T-helper 1 cell treated with Interleukin-12 subunit alpha and Interleukin-12 subunit beta and Interleukin-4 antibody, amounts not matched to agents 30 μg/mL and 1 μg/mL, for 36 hours (primary cell): ENCODE measurements at regions not wholly inside any gene's neighbourhood (a gene's known extent, or its start where the extent isn't known, plus 50 kb on each side); places are given as distances from the start of the nearest gene placed in this dataset.

Experiments
- H3K27ac Mint-ChIP-seq: one replicate; pipeline ENCODE4 v1.8.0; 2021; ENCODE audit warnings: mild to moderate bottlenecking, mixed read lengths
- H3K27me3 Mint-ChIP-seq: one replicate; pipeline ENCODE4 v1.8.0; 2021; ENCODE audit warnings: low read depth, mixed read lengths
- H3K36me3 Mint-ChIP-seq: one replicate; pipeline ENCODE4 v1.8.0; 2021; ENCODE audit warnings: low read depth, mixed read lengths
- H3K4me1 Mint-ChIP-seq: one replicate; pipeline ENCODE4 v1.8.0; 2021; ENCODE audit warnings: low read depth, mixed read lengths
- H3K4me3 Mint-ChIP-seq: one replicate; pipeline ENCODE4 v1.8.0; 2021; ENCODE audit warnings: mild to moderate bottlenecking, moderate library complexity, mixed read lengths
- H3K9me3 Mint-ChIP-seq: one replicate; pipeline ENCODE4 v1.8.0; 2021; ENCODE audit warnings: mixed read lengths

DNA sequence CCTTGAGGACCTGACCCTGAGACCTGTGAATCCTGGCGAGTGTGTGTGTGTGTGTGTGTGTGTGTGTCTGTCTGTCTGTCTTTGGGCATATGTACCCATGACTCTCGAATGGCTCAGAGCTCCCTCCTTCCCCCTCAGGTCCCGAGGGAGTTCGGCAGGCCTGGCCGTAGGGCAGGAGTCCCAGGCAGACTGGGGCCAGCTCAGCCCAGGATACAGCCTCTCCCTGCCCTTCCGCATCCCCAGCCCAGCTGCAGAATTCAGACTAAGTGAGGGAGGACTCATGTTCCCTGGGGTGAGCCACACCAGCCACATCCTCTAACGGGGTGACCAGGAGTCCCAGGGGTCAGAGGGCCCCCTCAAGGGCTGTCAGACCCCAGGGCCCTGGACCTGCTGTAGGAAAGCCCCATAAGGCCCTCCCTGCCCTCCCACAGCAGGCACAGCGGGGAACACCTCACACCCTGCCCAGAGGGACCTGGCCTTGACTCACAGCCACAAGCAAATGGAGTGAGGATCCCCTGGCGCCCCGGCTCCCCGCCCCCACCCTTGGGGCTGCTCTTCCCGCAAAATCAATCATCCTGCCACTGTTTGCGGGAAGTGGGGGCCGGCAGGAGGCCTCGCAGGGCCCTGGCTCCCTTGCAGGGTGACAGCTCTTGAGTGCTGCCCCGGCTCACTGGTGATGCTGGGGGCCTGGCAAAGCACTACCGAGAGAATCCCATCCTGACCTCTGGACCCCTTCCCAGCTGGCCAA, 101.7 kb upstream of the CASZ1 start:
- Mint-ChIP-seq H3K4me3 (no peak overlapping the region), H3K4me1 (no peaks in the 10 kb centered on the region), H3K27ac (no peak overlapping the region), H3K9me3 (no peaks in the 10 kb centered on the region), H3K27me3 (peaks cover 12% of the 10 kb centered on the region), H3K36me3 (no peaks in the 10 kb centered on the region)

DNA sequence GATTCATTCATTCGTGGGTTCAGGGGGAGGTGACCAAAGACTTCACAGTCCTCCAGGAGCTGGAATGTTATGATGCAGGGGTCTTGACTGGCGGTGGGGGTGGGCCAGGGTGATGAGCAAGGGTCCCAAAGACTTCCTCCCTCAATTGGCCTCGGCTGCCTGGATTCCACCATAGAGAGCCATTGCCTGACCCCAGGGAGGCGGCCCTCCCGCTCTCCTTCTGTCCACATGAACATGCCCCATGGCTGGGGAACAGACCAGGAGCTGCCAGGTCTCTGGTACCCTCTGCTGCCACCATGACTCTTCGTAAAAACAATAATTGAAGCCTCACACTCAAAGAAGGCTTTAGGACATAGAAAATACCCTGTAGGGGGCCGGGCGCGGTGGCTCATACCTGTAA, 102.5 kb upstream of the CASZ1 start:
- Mint-ChIP-seq H3K27ac (no peak overlapping the region), H3K27me3 (peaks cover 12% of the 10 kb centered on the region), H3K9me3 (no peaks in the 10 kb centered on the region), H3K4me1 (no peaks in the 10 kb centered on the region), H3K4me3 (no peak overlapping the region), H3K36me3 (no peaks in the 10 kb centered on the region)

- H3K27ac Mint-ChIP-seq = no peak overlapping the region
- peaks cover 12% of the 10 kb centered on the region for H3K27me3 Mint-ChIP-seq
- H3K4me1 Mint-ChIP-seq = no peaks in the 10 kb centered on the region
- no peaks in the 10 kb centered on the region for H3K36me3 Mint-ChIP-seq
- no peaks in the 10 kb centered on the region for H3K9me3 Mint-ChIP-seq
- no peak overlapping the region for H3K4me3 Mint-ChIP-seq
These were observed 103.2 kb upstream of the CASZ1 start for GRCh38 chr1:10899490-10900250.

- Mint-ChIP-seq H3K4me3 (no peak overlapping the region), H3K4me1 (peaks cover 2% of the 10 kb centered on the region), H3K36me3 (no peaks in the 10 kb centered on the region), H3K27ac (no peak overlapping the region), H3K9me3 (no peaks in the 10 kb centered on the region), H3K27me3 (peaks cover 12% of the 10 kb centered on the region)
These were observed 103.8 kb upstream of the CASZ1 start for GRCh38 chr1:10900251-10900651.

DNA sequence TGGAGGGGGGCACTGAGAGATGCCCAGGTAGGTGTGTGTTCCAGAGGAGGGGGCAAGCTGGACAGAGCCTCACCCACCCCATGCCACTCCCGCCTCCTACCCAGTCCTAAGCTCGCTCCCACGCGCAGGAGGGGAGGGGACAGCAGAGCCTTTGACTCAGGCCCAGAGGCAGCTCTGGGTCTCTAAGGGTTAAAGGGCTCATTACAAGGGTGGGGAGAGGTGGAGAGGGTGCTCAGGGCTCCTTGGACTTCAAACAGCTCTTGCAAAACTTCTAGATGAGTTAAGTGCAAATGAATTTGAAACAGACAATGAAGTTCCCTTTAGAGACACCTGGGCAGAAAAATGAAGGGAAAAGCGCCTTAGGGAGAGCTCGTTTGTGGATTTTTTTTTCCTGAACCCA, 104.2 kb upstream of the CASZ1 start:
- Mint-ChIP-seq H3K27me3 (peaks cover 12% of the 10 kb centered on the region), H3K4me1 (peaks cover 2% of the 10 kb centered on the region), H3K27ac (no peak overlapping the region), H3K4me3 (no peak overlapping the region), H3K9me3 (no peaks in the 10 kb centered on the region), H3K36me3 (no peaks in the 10 kb centered on the region)

DNA sequence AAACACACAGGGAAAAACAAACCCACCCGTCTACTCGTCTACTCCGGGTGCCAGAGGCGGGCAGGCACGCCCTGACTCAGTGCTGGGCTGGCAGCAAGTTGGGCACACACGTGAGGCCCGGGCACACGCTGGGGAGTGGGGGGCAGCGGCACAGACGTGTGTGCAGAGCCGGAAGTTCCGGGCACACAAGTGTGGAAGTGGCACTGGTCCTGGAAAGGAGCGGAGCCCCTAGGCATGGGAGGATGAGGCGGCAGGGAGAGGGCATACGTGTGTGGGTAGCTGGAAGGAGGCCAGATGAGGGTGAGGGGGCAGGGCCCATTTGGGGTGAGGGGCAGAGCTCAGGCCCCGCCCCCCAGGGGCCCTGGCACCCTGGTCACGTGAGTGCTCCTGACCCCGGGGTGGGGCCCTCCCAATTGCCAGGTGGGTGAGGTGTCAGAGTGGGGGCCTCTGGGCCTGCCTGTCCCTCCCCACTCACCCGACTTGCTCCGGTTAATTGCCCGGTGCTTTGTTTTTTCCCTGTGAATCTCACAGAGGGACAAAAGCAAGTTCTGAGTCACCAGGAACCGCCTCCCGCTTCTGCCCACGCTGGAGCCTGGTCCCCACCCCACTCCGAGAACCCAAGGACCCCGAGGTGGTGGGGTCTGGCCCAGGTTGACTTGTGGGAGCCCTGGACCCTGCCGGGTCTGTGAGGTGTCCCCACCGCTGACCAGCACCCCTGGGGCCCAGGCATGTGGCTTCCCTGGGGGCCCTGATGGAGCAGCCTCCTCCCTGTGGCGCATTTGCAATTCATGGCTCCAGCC, 104.8 kb upstream of the CASZ1 start:
- Mint-ChIP-seq H3K27me3 (peaks cover 11% of the 10 kb centered on the region), H3K36me3 (no peaks in the 10 kb centered on the region), H3K4me3 (no peak overlapping the region), H3K4me1 (peaks cover 2% of the 10 kb centered on the region), H3K27ac (no peak overlapping the region), H3K9me3 (no peaks in the 10 kb centered on the region)

- Mint-ChIP-seq H3K27ac (no peak overlapping the region), H3K36me3 (no peaks in the 10 kb centered on the region), H3K4me3 (no peak overlapping the region), H3K4me1 (peaks cover 2% of the 10 kb centered on the region), H3K9me3 (no peaks in the 10 kb centered on the region), H3K27me3 (peaks cover 13% of the 10 kb centered on the region)
These were observed 105.7 kb upstream of the CASZ1 start for GRCh38 chr1:10901891-10902805.

DNA sequence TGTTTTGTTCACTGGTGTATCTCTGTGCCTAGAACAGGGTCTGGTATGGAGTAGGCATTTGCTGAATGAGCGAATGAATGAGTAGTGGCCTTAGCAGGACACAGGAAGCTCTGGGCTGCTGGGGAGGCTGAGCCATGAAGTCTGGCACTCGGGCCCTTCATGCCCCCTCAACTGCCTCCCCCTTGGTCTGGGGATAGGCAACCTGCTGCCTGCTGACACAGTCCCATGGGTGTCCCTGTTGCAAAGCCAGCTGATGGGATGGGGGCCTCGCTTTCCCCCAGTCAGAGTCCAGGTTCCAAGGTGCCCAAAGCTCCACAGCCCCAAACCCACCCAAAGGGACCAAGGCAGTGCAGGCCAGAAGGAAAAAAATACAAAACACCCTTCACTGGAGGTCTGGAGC, 107.0 kb upstream of the CASZ1 start:
- H3K9me3 Mint-ChIP-seq = no peaks in the 10 kb centered on the region
- H3K4me3 Mint-ChIP-seq = no peak overlapping the region
- H3K27ac Mint-ChIP-seq = no peak overlapping the region
- peaks cover 14% of the 10 kb centered on the region for H3K27me3 Mint-ChIP-seq
- no peaks in the 10 kb centered on the region for H3K36me3 Mint-ChIP-seq
- H3K4me1 Mint-ChIP-seq = peaks cover 2% of the 10 kb centered on the region

GRCh38 chr1:10903821-10904220, 107.4 kb upstream of the CASZ1 start:
- Mint-ChIP-seq H3K27me3 (peaks cover 13% of the 10 kb centered on the region), H3K4me1 (peaks cover 2% of the 10 kb centered on the region), H3K9me3 (no peaks in the 10 kb centered on the region), H3K36me3 (no peaks in the 10 kb centered on the region), H3K27ac (no peak overlapping the region), H3K4me3 (no peak overlapping the region)

DNA sequence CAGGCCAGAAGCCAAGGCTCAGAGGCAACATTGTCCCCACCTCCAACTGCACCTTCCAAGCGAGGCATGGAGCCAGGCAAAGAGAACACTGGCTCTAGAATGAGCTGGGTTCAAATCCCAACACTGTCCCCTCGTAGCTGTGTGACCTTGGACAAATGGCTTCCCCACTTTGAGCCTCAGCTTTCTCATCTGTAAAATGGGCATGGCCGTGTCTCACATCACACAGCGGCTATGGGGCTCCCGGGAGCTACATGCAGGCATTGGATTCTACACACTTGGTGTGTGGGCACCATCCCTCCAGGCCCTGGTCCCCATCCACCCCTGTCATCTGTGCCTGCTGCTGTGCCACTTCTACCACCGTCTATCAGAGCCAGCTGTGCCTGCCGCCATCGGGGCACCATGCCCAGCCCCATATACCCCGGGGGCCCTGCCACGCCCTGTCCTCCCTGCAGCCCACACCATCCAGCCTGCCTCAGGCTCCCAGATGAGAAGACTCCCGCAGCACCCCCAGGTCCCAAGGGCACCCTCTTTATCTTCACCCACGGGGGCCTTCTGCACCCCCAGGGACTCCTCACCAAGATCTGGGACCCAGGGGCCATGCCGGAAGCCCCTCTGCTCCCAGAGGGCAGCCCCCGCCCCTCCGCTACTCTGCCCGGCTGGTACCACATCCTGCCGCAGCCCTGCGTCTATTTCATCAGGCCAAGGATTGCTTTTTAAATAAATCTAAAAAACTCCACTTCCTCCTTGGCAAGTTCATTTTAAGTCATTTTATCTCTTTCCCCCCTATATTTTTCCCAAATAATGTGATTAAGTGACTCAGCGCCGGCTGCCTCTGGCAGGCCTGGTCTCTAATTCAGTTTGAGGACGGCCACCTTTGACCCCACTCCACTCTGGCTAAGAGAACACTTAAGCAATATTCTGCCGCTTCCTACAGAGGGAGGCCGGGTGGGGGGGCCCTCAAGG, 107.8 kb upstream of the TARDBP start:
- Mint-ChIP-seq H3K27ac (no peak overlapping the region), H3K27me3 (peaks cover 5% of the 10 kb centered on the region), H3K9me3 (no peaks in the 10 kb centered on the region), H3K4me3 (no peak overlapping the region), H3K36me3 (no peaks in the 10 kb centered on the region), H3K4me1 (peaks cover 2% of the 10 kb centered on the region)

GRCh38 chr1:10905841-10906655, 106.4 kb upstream of the TARDBP start:
- Mint-ChIP-seq H3K36me3 (no peaks in the 10 kb centered on the region), H3K9me3 (no peaks in the 10 kb centered on the region), H3K27ac (no peak overlapping the region)

GRCh38 chr1:10906866-10907519, 105.5 kb upstream of the TARDBP start:
- Mint-ChIP-seq H3K27ac (no peak overlapping the region), H3K4me1 (peaks cover 2% of the 10 kb centered on the region), H3K36me3 (no peaks in the 10 kb centered on the region), H3K4me3 (no peak overlapping the region), H3K27me3 (peaks cover 10% of the 10 kb centered on the region), H3K9me3 (no peaks in the 10 kb centered on the region)

More at GRCh38 chr1:10905841-10906655, 106.4 kb upstream of the TARDBP start:
- H3K4me1 Mint-ChIP-seq = peaks cover 2% of the 10 kb centered on the region
- H3K4me3 Mint-ChIP-seq = no peak overlapping the region
- peaks cover 8% of the 10 kb centered on the region for H3K27me3 Mint-ChIP-seq
